HUES48 (cell line): ENCODE measurements at regions not wholly inside any gene's neighbourhood (a gene's known extent, or its start where the extent isn't known, plus 50 kb on each side); places are given as distances from the start of the nearest gene placed in this dataset.

Experiments
- H3K27ac ChIP-seq: one replicate; pipeline ENCODE4 v1.7.0; 2013; ENCODE audit warnings: low read depth, low read length, inconsistent platforms
- H3K27me3 ChIP-seq: 2 replicates; pipeline ENCODE4 v1.6.1; 2013; ENCODE audit warnings: mild to moderate bottlenecking, low read length; ENCODE audit not compliant: control insufficient read depth, insufficient read depth
- H3K36me3 ChIP-seq: 2 replicates; pipeline ENCODE4 v1.6.1; 2013; ENCODE audit warnings: low read length; ENCODE audit not compliant: control insufficient read depth, insufficient read depth
- H3K4me1 ChIP-seq: 2 replicates; pipeline ENCODE4 v1.6.1; 2013; ENCODE audit warnings: mild to moderate bottlenecking, low read length; ENCODE audit not compliant: control insufficient read depth, insufficient read depth
- H3K4me3 ChIP-seq: 2 replicates; pipeline ENCODE4 v1.5.1; 2013; ENCODE audit warnings: mild to moderate bottlenecking, low read depth, low read length
- H3K9ac ChIP-seq: 2 replicates; pipeline ENCODE4 v1.6.1; 2013; ENCODE audit warnings: mild to moderate bottlenecking, low read depth, low read length, moderate library complexity
- H3K9me3 ChIP-seq: 2 replicates; pipeline ENCODE4 v1.6.1; 2013; ENCODE audit warnings: low read length; ENCODE audit not compliant: control insufficient read depth, insufficient read depth

DNA sequence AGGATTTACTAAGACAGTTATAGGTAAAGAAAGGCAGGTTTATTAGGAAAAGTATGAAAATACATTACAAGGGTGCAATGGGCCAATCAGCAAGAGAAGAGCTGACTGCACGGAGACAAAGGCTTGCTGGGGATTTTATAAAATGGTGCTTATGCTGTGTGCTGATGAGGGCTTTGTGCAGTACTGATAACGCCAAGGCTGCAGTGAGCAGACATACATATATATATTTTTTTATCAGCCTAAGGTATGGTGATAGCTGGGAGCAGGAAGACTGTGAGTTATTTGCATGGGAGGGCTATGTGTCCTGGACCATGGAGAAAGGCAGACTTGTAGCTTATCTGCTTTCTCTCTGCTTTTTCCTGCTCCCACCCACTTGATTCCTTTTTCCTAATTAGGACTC lies 208.1 kb upstream of the ACTBL2 start:
- Histone ChIP-seq H3K4me1 (peaks cover 20% of the 10 kb centered on the region), H3K9ac (no peak overlapping the region), H3K27ac (no peak overlapping the region), H3K36me3 (no peaks in the 10 kb centered on the region), H3K27me3 (no peaks in the 10 kb centered on the region), H3K9me3 (no peaks in the 10 kb centered on the region), H3K4me3 (no peak overlapping the region)

DNA sequence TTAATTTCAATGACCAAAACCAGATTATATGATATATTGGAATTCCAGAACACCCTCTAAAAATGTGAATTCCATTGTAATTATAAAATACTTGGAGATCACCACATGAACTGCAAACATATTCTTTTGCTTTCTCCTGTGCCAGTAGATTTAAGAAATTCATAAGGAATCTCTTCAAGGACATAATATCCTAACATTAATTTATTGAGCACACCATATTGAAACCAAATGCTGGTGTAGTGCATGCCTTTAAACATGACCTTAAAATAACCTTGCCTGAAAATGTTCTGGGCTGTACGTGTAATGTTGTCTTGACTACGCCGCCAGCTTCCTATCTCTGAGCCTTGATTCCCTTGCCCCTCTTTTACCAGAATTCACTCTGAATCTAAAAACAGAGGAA lies 205.0 kb upstream of the ACTBL2 start:
- Histone ChIP-seq H3K27me3 (no peaks in the 10 kb centered on the region), H3K9ac (no peak overlapping the region), H3K36me3 (no peaks in the 10 kb centered on the region), H3K27ac (no peak overlapping the region), H3K4me1 (peaks cover 3% of the 10 kb centered on the region; the same call in 1 of the 2 replicates), H3K9me3 (no peaks in the 10 kb centered on the region), H3K4me3 (no peak overlapping the region)

DNA sequence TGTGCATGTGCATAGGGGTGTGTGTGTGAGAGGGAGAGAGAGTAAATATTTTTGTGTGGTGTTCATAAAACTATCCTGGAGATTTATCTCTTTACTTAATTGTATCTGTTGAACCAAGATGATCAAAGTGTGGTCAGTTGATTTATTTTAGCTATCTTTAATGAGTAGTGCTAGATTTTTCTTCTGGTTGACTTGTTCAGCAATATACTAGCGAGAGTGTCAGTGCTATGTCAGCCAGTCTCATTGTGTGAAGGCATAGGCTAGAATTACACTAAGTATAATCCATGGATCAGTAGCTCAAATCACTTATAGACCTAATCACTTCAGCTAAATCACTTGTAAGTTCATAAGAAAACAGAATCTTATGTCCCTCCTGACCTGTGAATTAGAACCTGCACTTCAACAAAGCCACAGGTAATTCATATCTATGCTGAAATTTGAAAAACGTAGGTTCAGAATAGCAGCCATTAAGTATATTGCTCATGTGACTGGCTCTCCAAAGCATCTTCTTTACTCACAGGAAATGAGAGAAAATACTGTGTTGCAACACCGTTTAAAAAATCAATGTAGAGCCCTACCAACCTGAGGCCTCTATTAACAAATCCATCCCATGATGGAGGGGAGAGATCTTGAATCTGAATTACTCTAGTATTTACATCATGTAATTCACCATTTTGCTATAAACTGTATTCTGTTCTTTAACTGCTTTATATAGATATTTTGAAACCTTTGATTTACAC lies 203.1 kb upstream of the ACTBL2 start:
- no peak overlapping the region for H3K4me3 ChIP-seq
- no peak overlapping the region for H3K9ac ChIP-seq
- H3K27ac ChIP-seq: no peak overlapping the region
- no peaks in the 10 kb centered on the region for H3K27me3 ChIP-seq
- no peaks in the 10 kb centered on the region for H3K9me3 ChIP-seq
- H3K4me1 ChIP-seq: no peaks in the 10 kb centered on the region
- H3K36me3 ChIP-seq: no peaks in the 10 kb centered on the region

DNA sequence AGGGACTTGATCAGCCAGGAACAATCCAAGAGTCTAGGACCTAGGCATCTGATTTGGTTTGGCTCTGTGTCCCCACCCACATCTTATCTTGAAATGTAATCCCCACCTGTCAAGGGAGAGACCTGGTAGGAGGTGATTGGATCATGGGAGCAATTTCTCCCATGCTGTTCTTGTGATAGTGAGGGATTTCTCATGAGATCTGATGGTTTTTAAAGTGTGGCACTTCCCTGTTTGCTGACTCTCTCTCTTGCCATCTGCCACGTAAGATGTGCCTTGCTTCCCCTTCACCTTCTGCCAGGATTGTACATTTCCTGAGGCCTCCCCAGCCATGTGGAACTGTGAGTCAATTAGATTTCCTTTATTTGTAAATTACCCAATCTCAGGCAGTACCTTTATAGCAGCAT lies 201.7 kb upstream of the ACTBL2 start:
- H3K27ac ChIP-seq: no peak overlapping the region
- H3K27me3 ChIP-seq: no peaks in the 10 kb centered on the region
- H3K36me3 ChIP-seq: no peaks in the 10 kb centered on the region
- no peaks in the 10 kb centered on the region for H3K4me1 ChIP-seq
- no peak overlapping the region for H3K9ac ChIP-seq
- no peaks in the 10 kb centered on the region for H3K9me3 ChIP-seq
- H3K4me3 ChIP-seq: no peak overlapping the region

DNA sequence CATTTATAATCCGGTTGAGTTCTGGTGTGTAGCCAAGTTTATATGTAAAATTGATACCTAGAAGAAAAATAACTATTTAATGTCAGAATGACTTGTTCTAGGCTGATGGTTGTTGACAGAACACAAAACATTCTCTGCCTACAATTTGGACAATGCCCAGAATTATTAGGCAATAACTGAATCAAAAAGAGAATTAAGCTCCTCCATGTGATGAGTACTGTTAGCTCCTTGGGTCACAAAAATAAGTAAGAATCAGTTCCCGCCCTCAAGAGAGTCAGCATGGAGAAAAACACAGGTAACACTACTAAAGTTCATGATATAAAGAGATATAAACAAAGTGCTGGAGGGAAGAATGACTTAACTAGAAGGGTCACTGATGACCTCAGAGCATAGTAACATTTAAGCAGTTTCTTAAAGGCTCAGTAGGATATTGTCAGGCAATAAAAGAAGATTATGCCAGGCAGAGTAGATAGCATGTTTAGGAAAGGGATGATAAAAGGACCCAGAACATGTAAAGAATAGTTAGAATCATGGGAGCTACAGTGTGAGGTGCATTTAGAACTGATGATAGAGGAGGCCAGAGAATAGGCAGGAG lies 200.5 kb upstream of the ACTBL2 start:
- H3K27ac ChIP-seq: no peak overlapping the region
- H3K4me3 ChIP-seq: no peak overlapping the region
- no peak overlapping the region for H3K9ac ChIP-seq
- no peaks in the 10 kb centered on the region for H3K36me3 ChIP-seq
- H3K9me3 ChIP-seq: no peaks in the 10 kb centered on the region
- H3K4me1 ChIP-seq: no peaks in the 10 kb centered on the region
- H3K27me3 ChIP-seq: no peaks in the 10 kb centered on the region

DNA sequence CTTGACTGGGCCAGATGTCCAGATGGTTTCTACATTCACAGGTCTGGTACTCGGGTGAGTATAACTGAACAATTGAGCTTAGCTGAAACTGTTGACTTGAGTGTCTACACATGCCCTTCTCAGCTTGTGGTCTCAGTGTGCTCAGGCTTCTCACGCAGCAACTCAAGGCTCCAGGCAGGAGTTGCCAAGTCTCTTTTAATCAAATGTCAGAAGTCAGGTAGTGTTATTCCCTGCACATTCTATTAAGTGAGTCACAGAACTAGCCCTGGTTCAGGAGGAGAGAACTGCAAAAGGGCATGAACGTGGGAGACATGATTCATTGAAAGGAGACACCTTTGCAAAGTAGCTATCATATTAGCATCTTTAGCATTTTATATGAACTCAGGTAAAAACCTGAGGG lies 199.3 kb upstream of the ACTBL2 start:
- Histone ChIP-seq H3K4me3 (no peak overlapping the region), H3K27ac (no peak overlapping the region), H3K27me3 (no peaks in the 10 kb centered on the region), H3K4me1 (no peaks in the 10 kb centered on the region), H3K9ac (no peak overlapping the region), H3K9me3 (no peaks in the 10 kb centered on the region), H3K36me3 (no peaks in the 10 kb centered on the region)

DNA sequence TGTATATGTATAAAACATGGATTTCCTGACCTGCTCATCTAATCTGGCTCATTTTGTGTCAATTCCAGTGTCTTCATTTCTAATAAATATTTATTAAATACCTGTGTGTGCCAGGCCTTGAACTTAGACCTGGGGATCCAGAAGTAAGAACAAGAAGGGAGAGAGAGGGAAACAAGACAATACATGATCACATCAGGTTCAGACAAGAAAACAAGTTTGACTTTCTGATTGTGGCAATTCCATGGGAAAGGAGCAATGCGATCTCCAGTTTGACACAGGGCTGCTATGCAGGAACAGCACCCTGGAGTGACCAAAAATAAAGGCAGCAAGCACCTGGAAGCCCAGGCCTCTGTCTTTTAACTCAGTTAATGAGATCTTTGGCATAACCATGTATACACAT lies 198.1 kb upstream of the ACTBL2 start:
- H3K9me3 ChIP-seq: no peaks in the 10 kb centered on the region
- H3K27me3 ChIP-seq: no peaks in the 10 kb centered on the region
- H3K27ac ChIP-seq: no peak overlapping the region
- H3K4me3 ChIP-seq: no peak overlapping the region
- H3K9ac ChIP-seq: no peak overlapping the region
- no peaks in the 10 kb centered on the region for H3K36me3 ChIP-seq
- H3K4me1 ChIP-seq: no peaks in the 10 kb centered on the region

DNA sequence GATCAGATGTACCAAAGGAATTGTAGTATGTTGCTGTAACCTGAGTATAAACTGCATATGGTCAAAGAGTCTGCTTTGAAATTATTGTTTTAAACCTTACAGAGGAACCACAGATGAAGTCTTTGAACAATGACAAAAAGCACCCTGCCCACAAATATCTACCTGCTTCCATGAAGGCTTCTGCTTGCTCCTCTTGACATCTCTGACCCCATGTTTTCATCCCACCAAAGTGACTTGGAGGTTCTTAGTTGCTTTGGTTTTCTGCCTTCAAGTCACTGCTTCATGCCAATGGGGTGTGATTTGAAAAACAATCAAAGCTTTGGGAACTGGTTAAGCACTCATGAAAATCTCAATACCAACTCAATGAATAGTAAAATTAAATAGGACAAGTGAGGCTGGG lies 194.6 kb upstream of the ACTBL2 start:
- Histone ChIP-seq H3K4me3 (no peak overlapping the region), H3K36me3 (no peaks in the 10 kb centered on the region), H3K4me1 (no peaks in the 10 kb centered on the region), H3K9ac (no peak overlapping the region), H3K9me3 (no peaks in the 10 kb centered on the region), H3K27ac (no peak overlapping the region), H3K27me3 (no peaks in the 10 kb centered on the region)

DNA sequence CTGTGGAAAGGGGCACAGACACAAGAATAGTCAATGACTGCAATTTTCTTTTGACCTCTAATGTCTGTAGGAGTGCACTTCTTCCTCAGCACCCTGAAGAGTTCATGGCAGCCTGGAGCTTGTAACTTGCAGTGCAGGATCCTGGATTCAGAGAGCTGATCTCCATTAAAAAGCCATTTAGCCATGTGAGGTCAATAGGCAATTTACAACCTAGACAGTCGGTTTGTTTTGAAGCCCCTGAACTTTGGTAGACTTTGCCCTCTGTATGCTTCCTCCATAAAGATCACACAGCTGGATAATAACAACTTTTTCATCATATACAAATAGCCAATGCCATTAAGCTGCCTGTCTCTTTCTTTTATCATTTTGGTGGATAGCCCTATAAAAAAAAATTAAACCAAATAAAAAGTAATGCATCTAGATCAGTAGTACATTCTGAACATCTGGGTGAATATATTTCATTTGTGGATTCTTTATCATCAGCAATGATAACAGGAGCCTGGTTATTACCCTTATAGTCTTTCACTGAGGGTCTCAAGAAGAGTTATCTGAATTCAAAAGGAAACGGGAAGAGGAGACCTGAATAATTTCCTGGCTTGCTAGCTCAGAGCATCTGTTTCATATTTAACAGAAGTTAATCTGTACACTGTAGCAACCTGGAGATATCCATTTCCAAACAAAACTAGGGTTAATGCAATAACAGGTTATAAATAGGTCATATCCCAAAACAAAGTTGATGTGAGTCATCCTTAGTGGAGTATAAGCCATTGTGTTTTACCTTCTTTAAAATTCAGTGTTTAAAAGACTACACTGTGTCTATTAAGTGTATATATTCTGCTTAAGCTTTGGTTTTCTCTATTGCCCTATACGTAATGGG lies 193.8 kb upstream of the ACTBL2 start:
- H3K27me3 ChIP-seq: no peaks in the 10 kb centered on the region
- H3K27ac ChIP-seq: no peak overlapping the region
- H3K9ac ChIP-seq: no peak overlapping the region
- H3K9me3 ChIP-seq: no peaks in the 10 kb centered on the region
- no peaks in the 10 kb centered on the region for H3K36me3 ChIP-seq
- H3K4me1 ChIP-seq: no peaks in the 10 kb centered on the region
- no peak overlapping the region for H3K4me3 ChIP-seq

DNA sequence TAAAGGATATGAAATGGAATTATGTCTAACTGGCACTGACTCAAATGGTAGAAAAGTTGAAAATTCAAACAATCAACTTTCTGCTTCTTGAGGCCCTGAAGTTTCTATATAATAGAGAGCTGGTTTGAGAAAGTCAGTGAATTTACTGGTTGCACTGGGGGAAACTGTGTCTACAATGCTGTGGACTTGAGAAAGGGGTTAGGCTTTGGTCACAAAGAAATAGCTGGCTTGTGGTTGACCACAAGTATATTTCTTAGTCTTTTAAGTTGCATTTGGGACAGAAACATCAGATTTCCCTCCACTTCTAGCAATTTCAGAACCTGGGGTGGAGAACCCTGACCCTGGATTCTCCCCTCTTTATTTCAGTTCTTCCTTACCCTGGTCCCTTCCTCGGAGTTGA lies 192.6 kb upstream of the ACTBL2 start:
- Histone ChIP-seq H3K4me1 (no peaks in the 10 kb centered on the region), H3K36me3 (no peaks in the 10 kb centered on the region), H3K27ac (no peak overlapping the region), H3K4me3 (no peak overlapping the region), H3K9ac (no peak overlapping the region), H3K9me3 (no peaks in the 10 kb centered on the region), H3K27me3 (no peaks in the 10 kb centered on the region)

DNA sequence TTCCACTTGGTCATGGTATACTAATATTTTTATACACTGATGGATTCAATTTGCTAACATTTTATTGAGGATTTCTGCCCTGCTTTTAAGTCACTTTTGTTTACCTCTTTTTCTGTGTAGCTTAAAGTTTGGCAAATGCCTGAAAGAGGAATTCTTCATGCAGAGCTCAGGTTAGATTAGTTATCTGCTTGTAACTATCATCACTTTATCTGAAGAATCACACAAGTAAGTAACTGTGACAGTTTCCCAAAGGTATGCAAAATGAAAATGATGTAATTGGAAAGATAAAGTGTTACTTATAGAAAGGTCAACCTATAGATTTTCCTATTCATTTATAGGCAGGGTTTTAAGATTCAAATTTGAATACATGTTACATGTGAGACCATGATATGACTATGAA lies 188.8 kb upstream of the ACTBL2 start:
- H3K4me3 ChIP-seq: no peak overlapping the region
- H3K9me3 ChIP-seq: no peaks in the 10 kb centered on the region
- H3K27me3 ChIP-seq: no peaks in the 10 kb centered on the region
- H3K9ac ChIP-seq: no peak overlapping the region
- H3K36me3 ChIP-seq: no peaks in the 10 kb centered on the region
- no peak overlapping the region for H3K27ac ChIP-seq
- H3K4me1 ChIP-seq: no peaks in the 10 kb centered on the region
